ENCODE measurements at regions not wholly inside any gene's neighbourhood (a gene's known extent, or its start where the extent isn't known, plus 50 kb on each side); places are given as distances from the start of the nearest gene placed in this dataset.
"Not testable (repeated sequence)": the region's sequence is repeated elsewhere in the genome, so short reads cannot be mapped to it uniquely, and the experiment has no call there.

GRCh38 chr20:18876394-18876793, 62.8 kb downstream of the SCP2D1 start:
- not testable (repeated sequence) for DNase-seq (ENCODE audit: extremely low spot score, unreplicated experiment); H3K4me3 Mint-ChIP-seq
- peaks cover 13% of the 10 kb centered on the region for H3K9me3 Mint-ChIP-seq

GRCh38 chr20:18879262-18879661, 65.7 kb downstream of the SCP2D1 start:
- no peaks in the 10 kb centered on the region for H3K36me3 Mint-ChIP-seq
- H3K27ac Mint-ChIP-seq, result no peak overlapping the region
- H3K4me1 Mint-ChIP-seq (ENCODE audit: unreplicated experiment), result no peaks in the 10 kb centered on the region
- TF ChIP-seq, protein P1, sequence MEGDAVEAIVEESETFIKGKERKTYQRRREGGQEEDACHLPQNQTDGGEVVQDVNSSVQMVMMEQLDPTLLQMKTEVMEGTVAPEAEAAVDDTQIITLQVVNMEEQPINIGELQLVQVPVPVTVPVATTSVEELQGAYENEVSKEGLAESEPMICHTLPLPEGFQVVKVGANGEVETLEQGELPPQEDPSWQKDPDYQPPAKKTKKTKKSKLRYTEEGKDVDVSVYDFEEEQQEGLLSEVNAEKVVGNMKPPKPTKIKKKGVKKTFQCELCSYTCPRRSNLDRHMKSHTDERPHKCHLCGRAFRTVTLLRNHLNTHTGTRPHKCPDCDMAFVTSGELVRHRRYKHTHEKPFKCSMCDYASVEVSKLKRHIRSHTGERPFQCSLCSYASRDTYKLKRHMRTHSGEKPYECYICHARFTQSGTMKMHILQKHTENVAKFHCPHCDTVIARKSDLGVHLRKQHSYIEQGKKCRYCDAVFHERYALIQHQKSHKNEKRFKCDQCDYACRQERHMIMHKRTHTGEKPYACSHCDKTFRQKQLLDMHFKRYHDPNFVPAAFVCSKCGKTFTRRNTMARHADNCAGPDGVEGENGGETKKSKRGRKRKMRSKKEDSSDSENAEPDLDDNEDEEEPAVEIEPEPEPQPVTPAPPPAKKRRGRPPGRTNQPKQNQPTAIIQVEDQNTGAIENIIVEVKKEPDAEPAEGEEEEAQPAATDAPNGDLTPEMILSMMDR (conservative IDR thresholded peaks at IDR 0.05), result no peak
- peaks cover 9% of the 10 kb centered on the region for H3K9me3 Mint-ChIP-seq
- DNase-seq (ENCODE audit: extremely low spot score, unreplicated experiment), result no peak
- peaks cover 3% of the 10 kb centered on the region for H3K27me3 Mint-ChIP-seq
- H3K4me3 Mint-ChIP-seq, result no peak overlapping the region

More at GRCh38 chr20:18876394-18876793, 62.8 kb downstream of the SCP2D1 start:
- H3K4me1 Mint-ChIP-seq (ENCODE audit: unreplicated experiment); H3K27ac Mint-ChIP-seq; H3K27me3 Mint-ChIP-seq; H3K36me3 Mint-ChIP-seq: not testable (repeated sequence)

DNA sequence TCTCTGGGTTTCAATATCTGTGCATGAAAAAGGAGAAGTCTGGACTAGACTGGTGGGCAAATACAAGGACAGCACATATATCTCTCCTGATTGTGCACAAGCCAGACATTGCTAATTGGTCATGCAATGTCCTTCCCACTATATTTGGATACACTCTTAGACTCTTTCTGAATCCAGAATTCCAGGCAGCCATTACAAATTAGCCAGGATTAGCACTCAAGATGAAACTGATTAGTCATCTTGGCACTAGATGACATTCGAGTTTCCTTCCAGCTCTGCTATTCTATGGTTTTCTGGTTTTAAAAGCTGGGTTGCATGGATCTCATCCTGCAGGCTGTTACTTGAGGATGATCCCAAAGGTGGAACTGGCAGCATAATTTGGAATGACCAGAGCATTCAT, 73.2 kb downstream of the SCP2D1 start:
- H3K4me3 Mint-ChIP-seq, result no peak overlapping the region
- no peak for DNase-seq (ENCODE audit: extremely low spot score, unreplicated experiment)
- no peaks in the 10 kb centered on the region for H3K36me3 Mint-ChIP-seq
- no peaks in the 10 kb centered on the region for H3K4me1 Mint-ChIP-seq (ENCODE audit: unreplicated experiment)
- TF ChIP-seq, protein P1 (conservative IDR thresholded peaks at IDR 0.05), result no peak
- H3K27me3 Mint-ChIP-seq, result no peaks in the 10 kb centered on the region
- no peak overlapping the region for H3K27ac Mint-ChIP-seq
- no peaks in the 10 kb centered on the region for H3K9me3 Mint-ChIP-seq

DNA sequence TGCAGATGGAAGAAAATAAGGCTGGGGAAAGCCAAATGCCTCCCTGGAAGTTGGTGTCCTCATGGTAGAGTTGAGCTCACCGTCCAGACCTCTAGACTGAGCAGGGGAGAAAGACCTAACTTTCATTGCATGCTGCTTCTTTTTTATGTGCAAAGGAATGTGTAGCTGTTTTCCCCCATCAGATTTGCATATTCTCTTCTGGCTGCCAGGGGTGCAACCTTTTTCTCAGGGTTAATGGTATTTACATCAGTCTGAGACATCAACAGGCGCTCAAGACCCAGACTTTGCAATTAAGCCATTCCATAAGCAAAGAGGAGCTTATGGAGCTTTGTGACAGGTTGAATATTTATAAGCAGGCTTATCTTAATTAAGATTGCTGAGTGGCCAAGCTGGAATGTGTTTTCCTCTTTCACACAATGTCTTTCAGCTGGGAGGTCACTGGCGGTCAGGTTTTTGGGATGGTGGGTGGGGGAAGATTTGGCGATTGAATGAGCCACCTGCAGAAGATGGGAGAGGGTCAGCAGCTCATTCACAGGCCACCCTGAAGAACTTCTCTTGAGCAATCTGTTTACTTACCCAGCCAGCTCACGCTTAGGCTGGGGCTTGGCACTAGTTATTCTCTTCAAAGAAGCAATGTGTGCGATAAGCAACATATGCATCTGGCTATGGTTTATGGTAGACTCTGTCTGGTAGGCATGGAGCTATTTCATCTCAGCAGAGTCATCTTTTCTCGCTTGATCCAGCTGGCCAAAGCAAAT, 88.6 kb downstream of the SCP2D1 start:
- no peak overlapping the region for H3K27ac Mint-ChIP-seq
- no peaks in the 10 kb centered on the region for H3K4me1 Mint-ChIP-seq (ENCODE audit: unreplicated experiment)
- H3K36me3 Mint-ChIP-seq, result no peaks in the 10 kb centered on the region
- TF ChIP-seq, protein P1 (conservative IDR thresholded peaks at IDR 0.05), result no peak
- peaks cover 8% of the 10 kb centered on the region for H3K27me3 Mint-ChIP-seq
- no peak overlapping the region for H3K4me3 Mint-ChIP-seq
- no peaks in the 10 kb centered on the region for H3K9me3 Mint-ChIP-seq
- no peak for DNase-seq (ENCODE audit: extremely low spot score, unreplicated experiment)

- H3K9me3 Mint-ChIP-seq, result no peaks in the 10 kb centered on the region
- no peak overlapping the region for H3K4me3 Mint-ChIP-seq
- H3K27me3 Mint-ChIP-seq, result peaks cover 5% of the 10 kb centered on the region
- no peaks in the 10 kb centered on the region for H3K36me3 Mint-ChIP-seq
- no peaks in the 10 kb centered on the region for H3K4me1 Mint-ChIP-seq (ENCODE audit: unreplicated experiment)
- TF ChIP-seq, protein P1 (conservative IDR thresholded peaks at IDR 0.05), result peak; percentile 29
- no peak for DNase-seq (ENCODE audit: extremely low spot score, unreplicated experiment)
- no peak overlapping the region for H3K27ac Mint-ChIP-seq
Observed at GRCh38 chr20:18904192-18904591, 90.6 kb downstream of the SCP2D1 start.

GRCh38 chr20:18904624-18905023, 91.0 kb downstream of the SCP2D1 start:
- TF ChIP-seq, protein P1 (conservative IDR thresholded peaks at IDR 0.05), result no peak
- no peak overlapping the region for H3K4me3 Mint-ChIP-seq
- H3K4me1 Mint-ChIP-seq (ENCODE audit: unreplicated experiment), result no peaks in the 10 kb centered on the region

More at GRCh38 chr20:18904624-18905023, 91.0 kb downstream of the SCP2D1 start:
- no peak for DNase-seq (ENCODE audit: extremely low spot score, unreplicated experiment)
- Mint-ChIP-seq H3K27me3 (peaks cover 5% of the 10 kb centered on the region), H3K36me3 (no peaks in the 10 kb centered on the region), H3K27ac (no peak overlapping the region), H3K9me3 (no peaks in the 10 kb centered on the region)
